GM12878 (cell line): ENCODE measurements at regions not wholly inside any gene's neighbourhood (a gene's known extent, or its start where the extent isn't known, plus 50 kb on each side); places are given as distances from the start of the nearest gene placed in this dataset.
"Not testable (repeated sequence)": the region's sequence is repeated elsewhere in the genome, so short reads cannot be mapped to it uniquely, and the experiment has no call there.

ENCODE experiments used
- ATAC-seq: fragments of 200-7000 bp; cut with Tn5 transposase; 3 replicates; pipeline ENCODE4 v1.9.1; 2020; ENCODE audit warnings: mild to moderate bottlenecking, moderate library complexity
- BruUV-seq: library from RNA; stranded (reverse); fragments of 400-500 nt; replicated peaks from 2 replicates; lab custom pipeline; 2021; lab: Mats Ljungman, UMichigan
- CTCF ChIA-PET: fragments of 300-600 bp; sonication (Branson Sonifier 250); formaldehyde crosslinking; extraction: SDS; loops from one replicate; lab custom pipeline; 2021; ENCODE audit warnings: inconsistent platforms; lab: Yijun Ruan, JAX
- POLR2A ChIA-PET: fragments of 350-600 bp; formaldehyde crosslinking; extraction: SDS; loops from one replicate; lab custom pipeline; 2021; ENCODE audit warnings: inconsistent platforms; lab: Charles Lee
- RAD21 ChIA-PET: fragments of 300-600 bp; sonication (Branson Sonifier 250); formaldehyde crosslinking; loops from one replicate; lab custom pipeline; 2023; ENCODE audit warnings: antibody characterized with exemption; ENCODE audit not compliant: unreplicated experiment; lab: Charles Lee
- SMC1A ChIA-PET: fragments of 300-600 bp; sonication (Branson Sonifier 250); formaldehyde crosslinking; loops from one replicate; lab custom pipeline; 2023; ENCODE audit not compliant: unreplicated experiment, uncharacterized antibody; lab: Charles Lee
- DNase-seq: peaks from one replicate; pipeline ENCODE4 v3.0.0-alpha.2; 2011; ENCODE audit warnings: low read depth, low spot score
- FAIRE-seq: peaks from 3 replicates; lab custom pipeline; 2011; peaks lifted over from hg19 to GRCh38; lab: Jason Lieb, UNC
- H2AFZ ChIP-seq: 2 replicates; pipeline ENCODE4 v1.6.0; 2011; ENCODE audit warnings: low read depth, low read length, control low read depth; ENCODE audit not compliant: control insufficient read depth
- H3K27ac ChIP-seq: 2 replicates; pipeline ENCODE4 v1.5.1; 2011; ENCODE audit warnings: control low read depth; ENCODE audit not compliant: control insufficient read depth, insufficient read depth
- H3K27me3 ChIP-seq, 2 experiments: replicated peaks in 1 of 2; 2 replicates each; pipeline versions ENCODE4 v1.6.0 to v1.6.1; 2011; ENCODE audit warnings: low read length in 1 of 2; ENCODE audit not compliant: control insufficient read depth in 2 of 2, insufficient read depth in 2 of 2
- H3K36me3 ChIP-seq, 2 experiments: 2 replicates each; pipeline ENCODE4 v1.5.1; 2011; ENCODE audit warnings: low read length in 1 of 2; ENCODE audit not compliant: control insufficient read depth in 2 of 2, insufficient read depth in 2 of 2
- H3K4me1 ChIP-seq: 2 replicates; pipeline ENCODE4 v1.6.1; 2011; ENCODE audit warnings: mild to moderate bottlenecking, low read length, moderate library complexity, mixed read lengths; ENCODE audit not compliant: control insufficient read depth, insufficient read depth
- H3K4me2 ChIP-seq: 2 replicates; pipeline ENCODE4 v1.6.0; 2011; ENCODE audit warnings: control low read depth; ENCODE audit not compliant: control insufficient read depth, insufficient read depth
- H3K4me3 ChIP-seq: fragments of 200-600 bp; sonication (generic); 2 replicates; pipeline ENCODE4 v1.5.1; 2016
- H3K79me2 ChIP-seq: 2 replicates; pipeline ENCODE4 v1.6.0; 2011; ENCODE audit warnings: low read length; ENCODE audit not compliant: control insufficient read depth, insufficient read depth
- H3K9ac ChIP-seq: 2 replicates; pipeline ENCODE4 v1.8.0; 2011; ENCODE audit warnings: low read length, control low read depth, mixed read lengths; ENCODE audit not compliant: control insufficient read depth, insufficient read depth
- H3K9me3 ChIP-seq: replicated peaks from 3 replicates; pipeline ENCODE4 v1.5.1; 2011; ENCODE audit warnings: mild to moderate bottlenecking, low read length; ENCODE audit not compliant: control insufficient read depth, insufficient read depth
- H4K20me1 ChIP-seq: 2 replicates; pipeline ENCODE4 v1.6.0; 2011; ENCODE audit not compliant: control insufficient read depth, insufficient read depth
- CEBPB ChIP-seq, 2 experiments: fragments of 150-350 bp in 1 of 2; IDR thresholded peaks; 2 replicates each; pipeline ENCODE4 v1.6.1; 2012 to 2014; ENCODE audit warnings: low read depth in 2 of 2, low read length in 2 of 2, borderline replicate concordance in 1 of 2, inconsistent platforms in 1 of 2
- CREM ChIP-seq: IDR thresholded peaks from 2 replicates; pipeline ENCODE4 v1.6.1; 2014; ENCODE audit warnings: antibody characterized with exemption, low read depth
- E4F1 ChIP-seq: fragments of 450-650 bp; IDR thresholded peaks from 2 replicates; pipeline ENCODE4 v1.6.1; 2018; ENCODE audit warnings: borderline replicate concordance, mild to moderate bottlenecking; ENCODE audit not compliant: partially characterized antibody
- FOXK2 ChIP-seq: fragments of 450-650 bp; IDR thresholded peaks from 2 replicates; pipeline ENCODE4 v1.6.1; 2017; ENCODE audit warnings: mild to moderate bottlenecking, moderate library complexity
- GATAD2B ChIP-seq: fragments of 450-650 bp; conservative IDR thresholded peaks from 2 replicates; pipeline ENCODE4 v1.6.1; 2017; ENCODE audit warnings: low read depth, mild to moderate bottlenecking, moderate library complexity
- KDM1A ChIP-seq: fragments of 200-600 bp; sonication (generic); IDR thresholded peaks from 2 replicates; pipeline ENCODE4 v1.6.1; 2016; ENCODE audit warnings: borderline replicate concordance
- MTA3 ChIP-seq: IDR thresholded peaks from 2 replicates; pipeline ENCODE4 v1.6.1; 2012; ENCODE audit warnings: low read length, inconsistent platforms, borderline replicate concordance
- SUZ12 ChIP-seq: fragments of 200-600 bp; sonication (generic); IDR thresholded peaks from one replicate; pipeline ENCODE4 v1.6.1; 2018; ENCODE audit warnings: antibody characterized with exemption, mild to moderate bottlenecking; ENCODE audit not compliant: unreplicated experiment
- ZNF384 ChIP-seq: IDR thresholded peaks from 2 replicates; pipeline ENCODE4 v1.6.1; 2012; ENCODE audit warnings: low read depth, mild to moderate bottlenecking, low read length, improper control_type of control experiment, borderline replicate concordance
- WGBS: methylation state at CpG from one replicate; pipeline ENCODE4 v1.1.6; 2016; ENCODE audit warnings: low lambda C conversion rate; ENCODE audit not compliant: insufficient replicate concordance, insufficient coverage; ENCODE audit errors: missing lambda C conversion rate; 5-methylcytosine and 5-hydroxymethylcytosine counted together
- in situ Hi-C: fragments of 300-500 bp; cut with MboI; formaldehyde crosslinking; loops from 9 replicates; pipeline ENCODE4 v1.14.3; 2018; ENCODE audit warnings: mixed read lengths
- intact Hi-C: fragments of 100-400 bp; cut with micrococcal nuclease; formaldehyde crosslinking; loops from one replicate; pipeline ENCODE4 v1.14.2; 2022; ENCODE audit not compliant: unreplicated experiment

- TF ChIP-seq SUZ12: no peak
- TF ChIP-seq, all 136 proteins: peak for 0
These were observed 58.3 kb upstream of the MAP3K1 start (continued) for GRCh38 chr5:56757077-56757476.

GRCh38 chr5:56755036-56755555, 60.3 kb upstream of the MAP3K1 start:
- DNase-seq (no peak), ATAC-seq (peak; percentile 40; the same call in 1 of the 3 replicates), FAIRE-seq (no peak)
- Histone ChIP-seq H2AFZ (no peak overlapping the region), H3K36me3 (no peaks in the 10 kb centered on the region), H3K27me3 (no peaks in the 10 kb centered on the region), H3K4me1 (no peaks in the 10 kb centered on the region), H3K4me3 (no peak overlapping the region), H3K27ac (no peak overlapping the region), H3K4me2 (no peak overlapping the region), H3K9ac (no peak overlapping the region), H3K9me3 (no peaks in the 10 kb centered on the region; the same call in 2 of the 3 replicates), H3K79me2 (no peaks in the 10 kb centered on the region), H4K20me1 (no peaks in the 10 kb centered on the region)
- POLR2A ChIA-PET: no interaction called here
- SMC1A ChIA-PET: interaction anchor here (1.2 to 1.7 kb wide), 3 partner anchors 10 to 207 kb away, joined by 4 to 6 read pairs (median 4); no protein-coding TSS in a partner anchor
- CTCF ChIA-PET: interaction anchor here (1.0 to 1.3 kb wide), 2 partner anchors 10 to 12 kb away, joined by 3 to 5 read pairs; no protein-coding TSS in a partner anchor
- no TSS peak for BruUV-seq
- in situ Hi-C loops: no loop called here
- intact Hi-C loops: no loop called here
- RAD21 ChIA-PET: no interaction called here
- TF ChIP-seq CREM (no peak), CEBPB (IDR thresholded peaks at IDR 0.05; ENCODE audit: borderline replicate concordance in 1 of 2, low read depth in 2 of 2, low read length in 2 of 2) (no peak), FOXK2 (no peak), GATAD2B (no peak), E4F1 (no peak), KDM1A (no peak), MTA3 (no peak), ZNF384 (no peak)
- WGBS: 19% methylated on average over 3 of the region's 3 CpGs

GRCh38 chr5:56753588-56753987, 61.8 kb upstream of the MAP3K1 start:
- H3K4me1 ChIP-seq, H3K9me3 ChIP-seq, BruUV-seq, ATAC-seq, CTCF ChIA-PET, H3K27me3 ChIP-seq, H3K36me3 ChIP-seq, H3K79me2 ChIP-seq, DNase-seq, H3K27ac ChIP-seq, H3K4me2 ChIP-seq, H3K9ac ChIP-seq, SMC1A ChIA-PET, intact Hi-C loops, H2AFZ ChIP-seq, POLR2A ChIA-PET, FAIRE-seq, H4K20me1 ChIP-seq, in situ Hi-C loops, H3K4me3 ChIP-seq: not testable (repeated sequence)
- RAD21 ChIA-PET: interaction anchor here (1.1 kb wide), 1 partner anchor 83 kb away, joined by 3 read pairs; no protein-coding TSS in a partner anchor
- 58% methylated on average over 4 of the region's 5 CpGs for WGBS
